Activated CD4-positive, CD25-positive, alpha-beta regulatory T cell (primary cell): ENCODE measurements at regions not wholly inside any gene's neighbourhood (a gene's known extent, or its start where the extent isn't known, plus 50 kb on each side); places are given as distances from the start of the nearest gene placed in this dataset.

Source experiments
- DNase-seq, 4 experiments: peaks; one replicate each; lab custom pipeline; 2025; lab: John Stamatoyannopoulos, UW

- DNase-seq, result no peak
Observed at GRCh38 chr10:94192974-94193373, 169.8 kb downstream of the NOC3L start.

DNA sequence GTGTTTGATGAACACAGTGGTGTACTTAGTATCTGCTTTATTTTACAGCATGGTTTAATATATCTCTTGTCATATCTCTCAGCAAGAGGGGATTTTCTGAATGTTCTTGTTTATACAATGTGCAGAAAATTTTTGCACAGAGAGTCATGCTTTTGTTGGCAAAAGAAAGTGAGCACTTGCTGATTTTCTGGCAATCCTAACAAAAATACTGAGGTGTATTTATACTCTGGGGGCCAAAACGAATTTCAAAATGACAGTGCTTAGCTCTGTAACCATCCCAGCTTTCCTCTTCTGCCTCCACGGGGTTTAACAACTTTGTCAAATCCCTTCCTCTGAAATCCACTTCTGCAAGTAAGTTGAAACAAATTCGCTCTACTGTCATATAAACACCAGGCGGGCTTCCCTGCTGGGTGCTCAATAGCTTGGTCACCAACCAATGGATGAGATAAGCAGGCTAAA, 169.2 kb downstream of the NOC3L start:
- no peak for DNase-seq

DNA sequence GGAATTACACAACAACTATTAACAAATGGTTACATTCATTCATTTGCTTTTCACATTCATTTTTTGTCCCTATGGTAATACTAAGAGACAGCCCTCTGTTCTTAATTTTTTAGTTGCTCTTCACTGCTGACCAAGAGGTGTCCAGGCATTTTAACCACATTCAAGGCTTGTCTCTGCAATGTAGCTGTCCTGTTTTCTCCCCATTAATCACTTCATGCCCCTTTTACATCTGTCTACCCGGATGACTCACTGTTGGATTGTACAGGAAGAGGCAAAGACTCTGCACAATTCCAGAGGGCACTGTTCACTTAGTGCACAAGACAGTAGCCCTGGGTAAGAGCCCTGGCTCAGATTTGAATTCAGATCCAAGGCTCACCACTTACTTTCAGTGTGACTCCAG, 168.5 kb downstream of the NOC3L start:
- no peak for DNase-seq

DNA sequence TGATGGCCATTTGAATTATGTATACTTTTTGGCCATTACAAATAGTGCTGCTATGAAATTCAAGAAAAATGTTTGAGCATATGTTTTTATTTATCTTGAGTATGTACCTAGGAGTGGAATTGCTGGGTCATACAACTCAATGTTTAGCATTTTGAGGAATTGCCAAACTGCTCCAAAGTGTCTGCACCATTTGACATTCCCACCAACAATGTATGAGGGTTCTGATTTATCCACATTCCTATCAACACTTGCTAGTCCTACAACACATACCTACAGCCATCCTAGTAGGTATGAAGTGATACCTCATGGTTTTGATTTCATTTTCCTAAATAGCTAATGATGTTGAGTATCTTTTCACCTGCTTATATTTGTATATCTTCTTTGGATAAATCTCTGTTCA, 165.5 kb downstream of the NOC3L start:
- no peak for DNase-seq

- no peak for DNase-seq
Observed at GRCh38 chr10:94198324-94198723, 164.4 kb downstream of the NOC3L start.

DNA sequence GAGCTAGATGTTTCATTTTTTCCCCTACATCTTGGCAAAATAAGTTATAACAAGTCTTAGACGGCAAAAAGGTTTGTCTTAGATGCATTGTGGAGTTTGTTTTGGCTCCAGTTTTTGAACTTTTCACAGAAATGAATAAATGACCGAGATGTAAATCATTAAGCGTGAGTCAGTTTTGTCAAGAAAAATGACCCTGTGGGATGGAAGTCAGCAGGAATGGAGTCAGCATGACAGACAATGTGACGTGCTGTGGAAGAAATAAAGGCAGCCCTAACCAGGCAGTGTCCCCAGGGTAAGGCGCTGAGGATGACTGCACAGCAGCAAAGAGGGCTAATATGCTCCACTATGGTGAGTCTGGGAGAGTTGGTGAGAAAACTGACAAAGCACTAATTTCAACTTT, 163.2 kb downstream of the NOC3L start:
- DNase-seq, result no peak

DNA sequence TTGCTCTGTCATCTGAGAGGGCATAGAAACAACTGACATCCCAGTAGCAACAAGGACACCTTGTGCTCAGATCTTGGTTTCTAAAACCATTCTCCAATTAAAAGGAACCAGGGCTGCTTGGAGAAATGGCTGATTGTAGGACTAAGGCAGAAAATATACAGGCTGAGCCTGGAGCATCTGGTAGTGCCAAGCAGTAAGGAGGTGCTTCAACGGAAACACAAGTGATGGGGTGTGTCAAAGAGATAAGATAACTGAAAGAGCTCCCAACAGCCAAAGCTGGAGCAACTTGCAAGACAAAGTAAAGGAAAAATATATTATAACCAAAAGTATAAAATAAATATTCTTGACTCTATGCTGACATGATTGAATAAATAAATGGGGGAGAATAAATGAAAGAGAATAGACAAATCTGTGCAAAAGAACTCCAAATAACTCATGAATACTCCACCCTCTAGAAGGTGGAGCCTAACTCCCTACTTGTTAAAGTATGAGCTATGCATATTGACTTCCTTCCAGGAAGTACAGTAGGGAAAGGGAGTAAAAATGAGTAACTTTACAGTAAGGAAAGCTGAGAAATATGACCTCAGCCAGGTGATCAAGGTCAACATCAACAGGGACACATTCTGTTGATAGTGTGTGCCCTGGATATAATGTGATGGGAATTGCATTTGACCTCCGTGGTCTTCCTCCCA, 162.4 kb downstream of the NOC3L start:
- no peak for DNase-seq

GRCh38 chr10:94205396-94205831, 157.3 kb downstream of the NOC3L start:
- no peak for DNase-seq

DNA sequence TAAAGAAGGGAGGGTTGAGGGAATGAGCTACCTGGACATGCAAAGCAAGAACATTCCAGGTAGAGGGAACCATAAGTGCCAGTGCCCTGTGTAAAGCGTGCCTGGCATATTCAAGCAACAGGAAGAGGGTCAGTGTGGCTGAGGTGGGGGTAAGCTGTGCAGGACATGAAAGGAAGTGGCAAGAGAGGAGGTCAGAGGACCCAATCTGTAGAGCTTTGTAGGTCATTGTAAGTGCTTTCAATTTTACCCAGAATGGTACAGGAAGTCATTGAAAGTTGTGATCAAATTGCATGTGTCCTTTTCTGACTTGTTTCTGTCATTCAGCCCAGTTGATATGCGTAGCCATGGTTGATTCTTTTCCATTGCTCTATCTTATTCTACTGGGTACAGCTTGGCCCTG, 156.6 kb downstream of the NOC3L start:
- DNase-seq, result no peak

DNA sequence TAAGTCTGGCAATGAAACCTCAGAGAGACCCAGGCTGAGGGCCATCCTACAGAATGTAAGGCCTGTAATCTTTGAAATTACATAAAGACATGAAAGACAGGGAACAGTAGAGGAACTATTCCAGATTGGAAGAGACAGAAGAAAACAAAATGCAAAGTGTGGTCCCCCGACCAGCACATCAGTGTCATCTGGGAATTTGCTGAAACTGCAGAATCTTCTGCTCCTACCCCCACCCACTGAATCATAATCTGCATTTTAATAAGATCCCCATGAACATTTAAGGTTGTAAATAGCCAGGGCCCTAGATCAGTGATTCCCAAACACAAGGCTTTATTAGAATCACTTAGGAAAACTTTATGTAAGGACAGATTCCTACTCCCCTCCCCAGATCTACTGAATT, 154.4 kb downstream of the NOC3L start:
- no peak for DNase-seq

- no peak for DNase-seq
Observed at GRCh38 chr10:94210440-94211168, 152.1 kb downstream of the NOC3L start.

DNA sequence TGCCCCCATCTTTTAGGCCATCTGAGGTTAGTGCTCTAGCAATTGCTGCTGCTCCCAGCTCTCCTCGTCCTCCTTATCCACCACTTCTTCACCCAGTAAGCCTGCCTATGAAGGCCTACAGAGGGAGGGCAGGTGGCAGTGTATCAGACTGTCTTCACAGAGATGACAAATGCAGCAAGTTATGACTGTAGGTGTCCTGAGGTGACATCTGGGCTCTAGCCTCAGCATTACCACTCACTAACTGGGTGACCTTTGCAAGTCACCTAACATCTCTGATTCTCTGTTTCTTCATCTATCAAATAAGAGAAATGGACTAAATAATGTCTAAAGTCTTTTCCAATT, 151.6 kb downstream of the NOC3L start:
- no peak for DNase-seq

DNA sequence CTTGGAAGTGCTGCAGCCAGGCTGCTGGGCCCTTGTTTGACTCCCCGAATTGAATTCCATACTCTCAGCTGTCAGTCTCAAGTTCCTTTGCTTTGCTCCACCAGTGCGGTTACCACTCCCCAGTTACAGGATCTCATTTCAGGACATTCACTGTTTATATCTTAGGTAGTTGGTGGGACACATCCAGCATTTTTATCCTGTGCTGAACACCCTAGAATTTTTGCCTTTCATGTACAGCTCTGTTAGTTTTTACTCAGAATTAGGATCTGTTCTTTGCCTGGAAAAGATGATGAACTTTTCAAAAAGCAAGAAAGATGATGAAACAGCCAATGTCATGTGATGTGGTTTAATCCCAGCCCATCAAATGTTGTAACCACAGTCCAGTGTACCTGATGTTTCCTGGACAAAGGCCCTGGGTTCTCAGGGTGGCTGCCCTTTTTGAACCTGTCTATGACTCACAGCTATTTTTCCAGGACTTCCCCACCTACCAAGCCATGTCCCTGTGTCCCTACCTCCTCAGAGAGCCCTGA, 149.7 kb downstream of the NOC3L start:
- no peak for DNase-seq

DNA sequence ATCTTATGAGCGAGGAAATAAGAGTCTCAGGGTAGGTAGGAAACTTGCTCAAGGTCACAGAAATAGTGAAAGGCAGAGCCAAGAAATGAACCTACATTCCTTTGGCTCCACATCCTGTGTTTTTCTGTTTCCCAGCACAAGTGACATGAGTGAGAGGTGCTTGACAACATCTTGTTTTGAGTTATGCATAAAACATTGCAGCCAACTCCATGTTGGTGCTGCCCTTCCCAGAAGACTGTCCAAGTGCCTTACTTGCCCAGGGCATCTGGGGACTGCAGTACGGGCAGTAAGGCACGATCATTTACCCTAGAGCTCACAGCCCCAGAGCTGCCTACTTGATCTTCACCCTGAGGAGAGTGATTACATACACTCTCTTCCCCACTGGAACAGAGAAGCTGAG, 148.8 kb downstream of the NOC3L start:
- DNase-seq, result no peak

GRCh38 chr10:94214481-94214893, 148.3 kb downstream of the NOC3L start:
- no peak for DNase-seq

DNA sequence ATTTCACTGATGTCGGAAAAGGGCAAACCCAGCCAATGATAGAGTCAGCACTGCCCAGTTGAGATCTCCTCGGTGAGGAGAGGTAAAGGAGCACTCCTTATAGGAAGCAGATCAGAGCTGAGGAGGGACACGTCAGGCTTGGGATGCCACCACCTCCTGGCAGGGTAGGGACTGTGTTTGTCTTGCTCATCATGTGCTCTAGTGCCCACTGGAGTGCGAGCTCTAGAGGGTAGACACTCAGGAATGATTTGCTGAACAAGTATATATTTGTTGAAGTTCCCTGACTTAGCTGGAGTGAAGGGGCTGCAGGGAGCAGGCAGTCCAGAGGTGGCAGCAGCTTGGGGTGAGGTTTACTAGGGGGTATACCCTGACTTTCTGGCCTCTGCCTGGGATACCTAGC, 146.5 kb downstream of the NOC3L start:
- no peak for DNase-seq

DNA sequence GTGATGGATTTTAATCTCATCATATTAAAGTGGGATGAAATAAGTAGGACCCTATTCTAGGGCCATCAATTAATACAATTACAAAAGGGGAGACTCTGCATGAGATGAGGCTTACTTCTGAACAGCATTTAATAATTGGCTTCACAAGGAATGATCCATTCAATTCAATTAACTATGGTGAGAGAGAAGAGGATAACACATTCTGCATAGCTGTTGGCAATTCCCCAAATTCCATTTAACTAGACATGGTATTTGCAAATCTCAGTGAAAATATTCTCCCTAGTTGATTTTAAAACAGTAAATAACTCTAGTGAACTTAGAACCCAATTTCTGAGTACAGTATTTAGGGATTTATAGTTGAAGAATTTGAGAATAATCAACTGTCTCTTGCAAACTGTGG, 145.3 kb downstream of the NOC3L start:
- no peak for DNase-seq

GRCh38 chr10:94218493-94219183, 144.1 kb downstream of the NOC3L start:
- no peak for DNase-seq

GRCh38 chr10:94219829-94220228, 142.9 kb downstream of the NOC3L start:
- DNase-seq, result no peak

DNA sequence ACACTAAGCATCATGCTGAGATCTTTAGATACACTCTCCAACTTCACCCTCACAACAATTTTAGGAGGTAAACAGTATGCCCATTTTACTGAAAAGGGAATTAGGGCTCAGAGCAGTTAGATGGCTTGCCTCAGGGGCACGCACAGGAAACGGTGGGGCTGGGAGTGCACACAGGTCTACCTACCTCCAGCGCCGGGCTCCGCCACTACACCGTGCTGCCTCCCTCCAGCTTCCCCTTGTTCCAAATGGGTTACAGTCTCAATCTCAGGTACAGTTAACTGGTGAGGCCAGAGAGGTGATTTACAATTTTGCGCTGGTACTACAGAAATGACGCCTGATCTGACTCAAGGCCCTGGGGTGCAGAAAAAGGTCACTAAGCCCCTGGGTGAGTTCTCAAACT, 142.0 kb downstream of the NOC3L start:
- no peak for DNase-seq

DNA sequence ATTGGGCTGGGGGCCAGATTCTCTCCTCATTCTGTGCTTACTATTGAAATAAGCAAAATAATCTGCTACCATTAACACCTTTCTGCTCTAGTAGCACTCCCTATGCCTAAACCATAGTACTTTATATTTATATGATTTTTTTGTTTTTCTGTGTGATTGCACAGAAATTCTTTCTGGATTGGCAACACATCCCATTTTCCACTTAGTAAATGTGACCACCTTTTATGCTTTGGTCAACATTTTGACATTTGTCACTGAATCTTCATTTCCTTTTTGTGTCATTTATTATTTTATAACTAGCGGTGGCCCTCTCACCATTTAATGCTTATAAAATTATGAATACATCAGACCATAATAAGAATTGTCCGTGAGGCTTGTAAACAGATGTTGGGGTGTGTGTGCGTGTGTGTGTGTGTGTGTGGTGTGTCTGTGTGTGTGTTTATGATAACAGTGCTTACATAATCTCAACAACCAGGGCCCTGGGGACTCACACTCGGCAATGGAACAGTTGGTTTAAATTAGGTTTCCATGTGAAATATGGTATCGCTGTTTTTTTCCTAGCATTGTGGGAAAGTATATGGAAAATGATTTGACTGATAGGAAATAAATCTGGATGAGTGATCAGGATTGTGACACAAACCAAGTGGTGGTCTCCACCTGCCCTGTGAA, 138.9 kb downstream of the NOC3L start:
- no peak for DNase-seq

DNA sequence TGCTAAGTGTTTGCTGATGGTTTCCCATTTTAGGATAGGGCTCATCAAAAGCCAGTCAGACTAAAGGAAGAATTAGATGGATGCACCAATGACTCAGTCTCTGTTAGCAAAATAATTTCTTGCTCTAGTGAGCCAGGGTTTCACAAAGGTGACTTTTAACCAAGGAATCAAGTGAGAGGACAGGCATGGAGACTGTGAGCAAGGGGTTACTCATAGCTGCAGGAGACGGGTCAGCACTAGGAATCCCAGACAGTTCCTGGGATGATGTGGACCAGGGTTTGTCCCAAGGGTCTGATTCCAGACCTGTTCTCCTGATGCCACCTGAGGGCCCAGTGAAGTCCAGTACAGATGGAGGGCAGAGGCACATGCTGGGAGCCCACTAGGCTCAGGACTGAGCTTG, 138.1 kb downstream of the NOC3L start:
- no peak for DNase-seq
